IPS DF 4.7 (cell line): ENCODE measurements at regions not wholly inside any gene's neighbourhood (a gene's known extent, or its start where the extent isn't known, plus 50 kb on each side); places are given as distances from the start of the nearest gene placed in this dataset.
"Not testable (repeated sequence)": the region's sequence is repeated elsewhere in the genome, so short reads cannot be mapped to it uniquely, and the experiment has no call there.

ENCODE experiments used
- DNase-seq: peaks from one replicate; pipeline ENCODE4 v3.0.0-alpha.2; 2013; ENCODE audit warnings: low spot score; ENCODE audit errors: extremely low read depth

GRCh38 chr1:166305371-166305770 is 138.6 kb upstream of the FAM78B start:
- DNase-seq = no peak

- no peak for DNase-seq
Measured at GRCh38 chr1:166307261-166308188, 140.7 kb upstream of the FAM78B start.

- DNase-seq = not testable (repeated sequence)
Measured at GRCh38 chr1:166316306-166316705, 149.5 kb upstream of the FAM78B start.

GRCh38 chr1:166322470-166322869 is 155.7 kb upstream of the FAM78B start:
- no peak for DNase-seq

- DNase-seq = no peak
Measured at GRCh38 chr1:166327886-166328285, 161.1 kb upstream of the FAM78B start.

GRCh38 chr1:166328956-166329355 is 162.2 kb upstream of the FAM78B start:
- no peak for DNase-seq

GRCh38 chr1:166330096-166330495 is 163.3 kb upstream of the FAM78B start:
- DNase-seq = no peak

- no peak for DNase-seq
Measured at GRCh38 chr1:166338105-166338504, 171.3 kb upstream of the FAM78B start.

- DNase-seq = no peak
Measured at GRCh38 chr1:166340709-166341108, 173.9 kb upstream of the FAM78B start.

GRCh38 chr1:166343276-166343675 is 176.5 kb upstream of the FAM78B start:
- no peak for DNase-seq

- DNase-seq = no peak
Measured at GRCh38 chr1:166350490-166350889, 183.7 kb upstream of the FAM78B start.

GRCh38 chr1:166351676-166352075 is 184.9 kb upstream of the FAM78B start:
- DNase-seq = no peak

GRCh38 chr1:166353213-166353612 is 186.4 kb upstream of the FAM78B start:
- DNase-seq = no peak

- no peak for DNase-seq
Measured at GRCh38 chr1:166354406-166354805, 187.6 kb upstream of the FAM78B start.

GRCh38 chr1:166365081-166365480 is 198.3 kb upstream of the FAM78B start:
- DNase-seq = no peak

GRCh38 chr1:166368030-166368429 is 201.2 kb upstream of the FAM78B start:
- DNase-seq = no peak

- DNase-seq = no peak
Measured at GRCh38 chr1:166377896-166378295, 211.1 kb upstream of the FAM78B start.

- DNase-seq = no peak
Measured at GRCh38 chr1:166378805-166379204, 212.0 kb upstream of the FAM78B start.

GRCh38 chr1:166379447-166379846 is 212.6 kb upstream of the FAM78B start:
- DNase-seq = no peak

- peak; percentile 33 for DNase-seq
Measured at GRCh38 chr1:166383137-166383536, 216.3 kb upstream of the FAM78B start.

- DNase-seq = no peak
Measured at GRCh38 chr1:166383635-166384346, 217.0 kb upstream of the FAM78B start.

- no peak for DNase-seq
Measured at GRCh38 chr1:166384948-166385347, 218.1 kb upstream of the FAM78B start.
